GM06990 (cell line): ENCODE measurements at regions not wholly inside any gene's neighbourhood (a gene's known extent, or its start where the extent isn't known, plus 50 kb on each side); places are given as distances from the start of the nearest gene placed in this dataset.

ENCODE experiments used
- DNase-seq: peaks from one replicate; pipeline ENCODE4 v3.0.0-alpha.2; 2011; ENCODE audit not compliant: insufficient read length; ENCODE audit errors: extremely low read depth
- H3K27me3 ChIP-seq: replicated peaks from 2 replicates; pipeline ENCODE4 v1.6.0; 2011; ENCODE audit warnings: low read length; ENCODE audit not compliant: control insufficient read depth, insufficient read depth
- H3K36me3 ChIP-seq: 2 replicates; pipeline ENCODE4 v1.5.1; 2011; ENCODE audit warnings: low read length; ENCODE audit not compliant: control insufficient read depth, insufficient read depth
- H3K4me3 ChIP-seq: replicated peaks from 2 replicates; pipeline ENCODE4 v1.5.1; 2011; ENCODE audit warnings: low read depth, mild to moderate bottlenecking, control low read depth, low read length
- TF ChIP-seq, protein P1 (sequence below): IDR thresholded peaks from 2 replicates; pipeline ENCODE4 v1.5.1; 2011; ENCODE audit warnings: low read length, control low read depth, mild to moderate bottlenecking, inconsistent platforms; ENCODE audit not compliant: insufficient read depth, poor library complexity, severe bottlenecking

DNA sequence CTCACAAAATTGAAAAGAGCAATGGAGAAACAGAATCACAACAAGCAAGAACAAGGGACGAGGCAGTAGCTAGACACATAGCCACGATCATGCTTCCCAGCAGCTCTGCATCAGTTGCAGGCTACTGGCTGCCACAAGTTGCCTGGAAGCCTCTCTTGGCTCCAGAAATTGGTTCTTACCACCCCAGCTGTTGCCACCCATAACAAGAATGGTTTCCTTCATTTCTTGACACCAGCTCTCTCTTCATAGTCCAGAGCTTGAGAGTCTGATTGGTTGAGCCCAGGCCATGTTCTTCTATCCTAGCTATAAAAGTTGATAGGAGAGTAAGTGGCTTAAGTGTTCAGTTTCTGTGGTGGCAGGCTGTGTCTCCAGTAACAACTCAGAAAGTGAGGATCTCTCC is 210.7 kb upstream of the ANKRD55 start:
- no peaks in the 10 kb centered on the region for H3K36me3 ChIP-seq
- no peak overlapping the region for H3K4me3 ChIP-seq
- no peak for DNase-seq
- H3K27me3 ChIP-seq: no peaks in the 10 kb centered on the region
- TF ChIP-seq, protein P1, sequence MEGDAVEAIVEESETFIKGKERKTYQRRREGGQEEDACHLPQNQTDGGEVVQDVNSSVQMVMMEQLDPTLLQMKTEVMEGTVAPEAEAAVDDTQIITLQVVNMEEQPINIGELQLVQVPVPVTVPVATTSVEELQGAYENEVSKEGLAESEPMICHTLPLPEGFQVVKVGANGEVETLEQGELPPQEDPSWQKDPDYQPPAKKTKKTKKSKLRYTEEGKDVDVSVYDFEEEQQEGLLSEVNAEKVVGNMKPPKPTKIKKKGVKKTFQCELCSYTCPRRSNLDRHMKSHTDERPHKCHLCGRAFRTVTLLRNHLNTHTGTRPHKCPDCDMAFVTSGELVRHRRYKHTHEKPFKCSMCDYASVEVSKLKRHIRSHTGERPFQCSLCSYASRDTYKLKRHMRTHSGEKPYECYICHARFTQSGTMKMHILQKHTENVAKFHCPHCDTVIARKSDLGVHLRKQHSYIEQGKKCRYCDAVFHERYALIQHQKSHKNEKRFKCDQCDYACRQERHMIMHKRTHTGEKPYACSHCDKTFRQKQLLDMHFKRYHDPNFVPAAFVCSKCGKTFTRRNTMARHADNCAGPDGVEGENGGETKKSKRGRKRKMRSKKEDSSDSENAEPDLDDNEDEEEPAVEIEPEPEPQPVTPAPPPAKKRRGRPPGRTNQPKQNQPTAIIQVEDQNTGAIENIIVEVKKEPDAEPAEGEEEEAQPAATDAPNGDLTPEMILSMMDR: no peak

DNA sequence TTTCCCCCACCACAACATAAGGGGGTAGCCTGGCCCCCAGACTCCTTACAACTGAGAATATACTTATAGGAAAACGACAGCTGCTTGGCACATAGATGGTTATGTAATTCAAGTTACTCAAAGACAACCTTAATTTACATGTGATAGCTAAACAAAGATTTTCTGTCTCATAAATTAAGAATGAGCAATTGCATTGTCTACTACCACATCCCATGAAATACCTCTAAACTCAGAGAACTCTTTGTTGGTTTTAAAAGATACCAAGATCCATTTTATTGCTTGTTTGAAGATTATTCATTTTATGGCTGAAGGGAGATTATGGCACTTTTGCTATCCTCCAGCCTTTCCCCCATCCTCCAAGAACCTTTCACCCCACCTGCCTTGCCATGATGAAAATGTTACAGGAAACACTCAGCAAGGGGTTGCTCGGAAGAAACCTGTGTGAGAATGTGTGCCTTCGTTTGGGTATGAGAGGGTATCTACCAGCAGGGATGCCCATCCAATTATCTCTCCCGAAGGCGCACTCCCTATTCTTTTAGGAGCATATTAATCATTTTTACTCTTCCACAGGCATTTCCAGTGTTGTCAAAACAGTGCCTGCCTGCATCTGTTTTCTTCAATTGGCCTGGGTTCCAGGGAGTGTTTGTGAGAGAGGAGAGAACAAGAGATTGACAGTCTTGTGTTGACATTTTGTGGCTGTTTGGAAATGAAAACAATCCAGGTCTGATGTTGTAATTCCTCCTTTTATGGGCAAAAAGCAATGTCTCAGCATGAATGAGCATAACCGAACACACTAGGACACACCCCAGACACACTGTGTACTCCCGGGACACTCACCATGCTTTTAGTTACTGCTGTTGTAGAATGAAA is 208.0 kb upstream of the ANKRD55 start:
- H3K27me3 ChIP-seq: no peaks in the 10 kb centered on the region
- DNase-seq: no peak
- H3K36me3 ChIP-seq: no peaks in the 10 kb centered on the region
- H3K4me3 ChIP-seq: no peak overlapping the region
- TF ChIP-seq, protein P1: no peak

DNA sequence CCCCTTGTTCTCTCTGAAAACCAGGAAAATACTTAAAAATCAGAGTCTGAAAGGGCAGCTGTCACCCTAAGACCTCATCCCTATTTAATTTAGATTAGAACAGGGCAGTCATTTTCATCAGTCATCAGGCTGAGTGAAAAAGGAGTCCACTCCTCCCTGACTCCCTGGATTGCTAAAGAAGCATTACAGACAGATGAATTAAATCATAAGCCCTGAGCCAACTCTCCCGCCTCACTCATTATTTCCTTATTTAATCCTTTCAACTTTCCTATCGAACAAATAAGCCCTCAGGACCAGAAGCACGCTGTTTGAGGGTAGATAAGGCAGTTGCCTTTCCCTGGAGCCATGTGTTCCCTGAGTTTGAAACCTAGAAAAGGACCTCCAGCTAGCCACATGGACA is 201.9 kb upstream of the ANKRD55 start:
- H3K36me3 ChIP-seq: no peaks in the 10 kb centered on the region
- TF ChIP-seq, protein P1: no peak
- H3K4me3 ChIP-seq: no peak overlapping the region
- DNase-seq: no peak
- no peaks in the 10 kb centered on the region for H3K27me3 ChIP-seq

DNA sequence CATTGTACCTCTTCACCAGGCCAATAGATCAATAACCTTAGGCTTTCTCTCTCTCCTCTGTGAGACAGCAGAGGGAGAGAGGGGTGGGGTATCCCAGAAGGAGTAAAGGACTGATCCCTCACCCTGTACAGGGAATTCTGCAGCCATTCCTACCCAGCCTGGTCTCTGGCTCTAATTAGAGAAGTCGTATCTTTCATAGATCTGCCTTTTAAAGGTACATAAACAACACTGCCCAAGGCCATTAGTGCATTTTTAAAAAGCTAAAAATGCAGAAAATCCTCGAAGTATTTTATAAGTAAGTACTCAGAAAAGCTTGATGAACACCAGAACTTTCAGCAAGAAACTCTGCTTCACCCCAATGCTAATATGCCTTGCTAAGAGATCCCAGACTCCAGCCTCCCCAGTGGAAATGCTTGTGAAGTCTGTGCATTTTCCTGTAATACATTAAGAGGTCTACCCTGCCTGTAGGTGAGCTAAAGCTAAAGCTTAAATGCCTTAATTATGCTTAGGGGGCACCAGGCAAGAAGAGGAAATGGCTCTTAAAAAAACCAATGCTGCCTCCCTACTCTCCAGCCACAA is 200.0 kb upstream of the ANKRD55 start:
- H3K27me3 ChIP-seq: no peaks in the 10 kb centered on the region
- TF ChIP-seq, protein P1: no peak
- H3K36me3 ChIP-seq: no peaks in the 10 kb centered on the region
- no peak for DNase-seq
- H3K4me3 ChIP-seq: no peak overlapping the region

DNA sequence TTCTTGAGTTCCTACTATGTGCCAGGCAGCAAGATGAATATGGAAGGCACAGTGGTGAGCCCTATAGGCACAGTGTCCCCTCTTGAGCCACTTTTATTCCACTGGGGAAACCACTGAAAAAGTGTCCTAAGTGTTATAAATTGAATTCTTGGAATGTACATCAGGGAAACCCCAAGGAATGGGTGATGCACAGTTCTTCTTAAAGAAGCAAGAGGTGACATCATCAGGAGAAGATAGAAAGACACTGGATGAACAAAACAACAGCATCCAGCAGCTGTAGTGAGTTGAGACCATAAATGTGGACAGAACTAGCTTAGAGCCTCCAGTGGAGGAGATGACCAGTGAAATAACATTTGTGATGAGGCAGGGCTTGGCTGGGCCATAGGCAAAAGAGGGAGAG is 199.2 kb upstream of the ANKRD55 start:
- H3K27me3 ChIP-seq: no peaks in the 10 kb centered on the region
- H3K36me3 ChIP-seq: no peaks in the 10 kb centered on the region
- TF ChIP-seq, protein P1: no peak
- DNase-seq: no peak
- H3K4me3 ChIP-seq: no peak overlapping the region
